HEK293 (cell line): ENCODE measurements at regions not wholly inside any gene's neighbourhood (a gene's known extent, or its start where the extent isn't known, plus 50 kb on each side); places are given as distances from the start of the nearest gene placed in this dataset.
A peak's percentile ranks its signal among the peaks of the same experiment; 100 is the strongest.

ENCODE experiments used
- CTCF ChIA-PET: fragments of 350-600 bp; formaldehyde crosslinking; extraction: SDS; loops from one replicate; lab custom pipeline; 2021; ENCODE audit warnings: antibody characterized with exemption; lab: Yijun Ruan, JAX
- POLR2A ChIA-PET: fragments of 300-600 bp; formaldehyde crosslinking; extraction: SDS; loops from one replicate; lab custom pipeline; 2020; ENCODE audit warnings: antibody characterized with exemption, inconsistent platforms; lab: Yijun Ruan, JAX
- H3K27ac ChIP-seq: fragments of 200-500 bp; sonication (Bioruptor generic); 2 replicates; pipeline ENCODE4 v1.5.1; 2014; ENCODE audit warnings: low read depth, low read length, control low read depth, inconsistent platforms; ENCODE audit errors: extremely low read depth
- H3K36me3 ChIP-seq, 2 experiments: fragments of 200-500 bp in 1 of 2; sonication (Bioruptor generic) in 1 of 2; 1 replicate in 1 of 2; 2 replicates in 1 of 2; pipeline ENCODE4 v1.5.1; 2014 to 2017; ENCODE audit warnings: inconsistent platforms in 2 of 2, low read length in 2 of 2; ENCODE audit not compliant: control insufficient read depth in 2 of 2, insufficient read depth in 1 of 2
- H3K4me1 ChIP-seq: fragments of 200-500 bp; sonication (Bioruptor generic); 2 replicates; pipeline ENCODE4 v1.5.1; 2014; ENCODE audit warnings: mild to moderate bottlenecking, low read length, inconsistent platforms; ENCODE audit not compliant: control insufficient read depth, insufficient read depth
- H3K4me3 ChIP-seq: 2 replicates; pipeline ENCODE4 v1.5.1; 2011; ENCODE audit warnings: low read depth, mild to moderate bottlenecking, control low read depth, low read length, moderate library complexity
- H3K9me3 ChIP-seq: fragments of 200-500 bp; sonication (Bioruptor generic); 2 replicates; pipeline ENCODE4 v1.5.1; 2014; ENCODE audit warnings: low read depth, low read length, inconsistent platforms; ENCODE audit not compliant: control insufficient read depth, insufficient read depth
- BCL11A ChIP-seq: fragments of 450-650 bp; formaldehyde crosslinking; IDR thresholded peaks from 2 replicates; pipeline ENCODE4 v1.5.1; 2016; ENCODE audit warnings: low read depth, missing biosample characterization, missing genetic modification characterization
- CTCF ChIP-seq: fragments of 450-650 bp; formaldehyde crosslinking; IDR thresholded peaks from 2 replicates; pipeline ENCODE4 v1.5.1; 2016; ENCODE audit warnings: missing biosample characterization, missing genetic modification characterization
- KLF10 ChIP-seq: fragments of 450-650 bp; IDR thresholded peaks from 2 replicates; pipeline ENCODE4 v1.5.1; 2018; ENCODE audit warnings: missing biosample characterization, mild to moderate bottlenecking, missing genetic modification characterization
- MEIS1 ChIP-seq: sonication (generic); formaldehyde crosslinking; IDR thresholded peaks from 2 replicates; pipeline ENCODE4 v1.8.1; 2022; ENCODE audit warnings: missing genetic modification reagents, mild to moderate bottlenecking, borderline replicate concordance
- OSR2 ChIP-seq: fragments of 450-650 bp; formaldehyde crosslinking; IDR thresholded peaks from 2 replicates; pipeline ENCODE4 v1.5.1; 2016; ENCODE audit warnings: missing biosample characterization, missing genetic modification characterization
- PRDM1 ChIP-seq: fragments of 450-650 bp; formaldehyde crosslinking; IDR thresholded peaks from 2 replicates; pipeline ENCODE4; 2016; ENCODE audit warnings: missing biosample characterization, missing genetic modification characterization
- PRDM6 ChIP-seq: fragments of 450-650 bp; formaldehyde crosslinking; IDR thresholded peaks from 2 replicates; pipeline ENCODE4 v1.5.1; 2017; ENCODE audit warnings: missing biosample characterization, missing genetic modification characterization
- RBAK ChIP-seq: fragments of 450-650 bp; formaldehyde crosslinking; IDR thresholded peaks from 2 replicates; pipeline ENCODE4 v1.5.1; 2016; ENCODE audit warnings: missing biosample characterization, missing genetic modification characterization
- SP7 ChIP-seq: fragments of 450-650 bp; formaldehyde crosslinking; IDR thresholded peaks from 2 replicates; pipeline ENCODE4 v1.5.1; 2016; ENCODE audit warnings: missing biosample characterization, missing genetic modification characterization
- TRIM28 ChIP-seq: IDR thresholded peaks from 2 replicates; pipeline ENCODE4 v1.6.1; 2011; ENCODE audit warnings: low read length, control low read depth, borderline replicate concordance
- ZBTB10 ChIP-seq: fragments of 450-650 bp; formaldehyde crosslinking; IDR thresholded peaks from 2 replicates; pipeline ENCODE4 v1.5.1; 2016; ENCODE audit warnings: missing biosample characterization, missing genetic modification characterization
- ZBTB17 ChIP-seq: fragments of 450-650 bp; formaldehyde crosslinking; IDR thresholded peaks from 2 replicates; pipeline ENCODE4 v1.5.1; 2016; ENCODE audit warnings: missing biosample characterization, missing genetic modification characterization
- ZFP3 ChIP-seq: fragments of 450-650 bp; formaldehyde crosslinking; IDR thresholded peaks from 2 replicates; pipeline ENCODE4 v1.5.1; 2016; ENCODE audit warnings: low read depth, missing biosample characterization, missing genetic modification characterization
- ZNF114 ChIP-seq: fragments of 450-650 bp; formaldehyde crosslinking; IDR thresholded peaks from 2 replicates; pipeline ENCODE4 v1.5.0; 2017; ENCODE audit warnings: missing biosample characterization, missing genetic modification characterization
- ZNF16 ChIP-seq: fragments of 450-650 bp; formaldehyde crosslinking; IDR thresholded peaks from 2 replicates; pipeline ENCODE4 v1.5.1; 2016; ENCODE audit warnings: low read depth, missing biosample characterization, missing genetic modification characterization
- ZNF169 ChIP-seq: fragments of 450-650 bp; formaldehyde crosslinking; IDR thresholded peaks from 2 replicates; pipeline ENCODE4 v1.5.1; 2016; ENCODE audit warnings: missing biosample characterization, missing genetic modification characterization
- ZNF2 ChIP-seq: fragments of 450-650 bp; formaldehyde crosslinking; IDR thresholded peaks from 2 replicates; pipeline ENCODE4 v1.5.1; 2016; ENCODE audit warnings: missing biosample characterization, missing genetic modification characterization
- ZNF223 ChIP-seq: fragments of 450-650 bp; formaldehyde crosslinking; IDR thresholded peaks from 2 replicates; pipeline ENCODE4 v1.5.1; 2016; ENCODE audit warnings: missing biosample characterization, missing genetic modification characterization
- ZNF280C ChIP-seq: fragments of 450-650 bp; formaldehyde crosslinking; IDR thresholded peaks from 2 replicates; pipeline ENCODE4 v1.5.1; 2016; ENCODE audit warnings: missing biosample characterization, missing genetic modification characterization
- ZNF335 ChIP-seq: fragments of 450-650 bp; formaldehyde crosslinking; conservative IDR thresholded peaks from 2 replicates; pipeline ENCODE4 v1.5.1; 2016; ENCODE audit warnings: missing biosample characterization, missing genetic modification characterization
- ZNF423 ChIP-seq: fragments of 450-650 bp; formaldehyde crosslinking; IDR thresholded peaks from 2 replicates; pipeline ENCODE4 v1.5.1; 2016; ENCODE audit warnings: missing biosample characterization, missing genetic modification characterization
- ZNF580 ChIP-seq: fragments of 450-650 bp; formaldehyde crosslinking; IDR thresholded peaks from 2 replicates; pipeline ENCODE4 v1.5.1; 2016; ENCODE audit warnings: missing biosample characterization, missing genetic modification characterization
- ZNF610 ChIP-seq: fragments of 450-650 bp; formaldehyde crosslinking; IDR thresholded peaks from 2 replicates; pipeline ENCODE4 v1.5.1; 2016; ENCODE audit warnings: missing biosample characterization, missing genetic modification characterization, borderline replicate concordance
- ZNF670 ChIP-seq: fragments of 450-650 bp; formaldehyde crosslinking; IDR thresholded peaks from 2 replicates; pipeline ENCODE4 v1.5.1; 2016; ENCODE audit warnings: missing biosample characterization, missing genetic modification characterization, low read depth

GRCh38 chr5:174337276-174338184 is 292.0 kb downstream of the NSG2 start (continued):
- TF ChIP-seq RBAK (tag by site-specific recombination) (no peak), MEIS1 (CRISPR knock-in tag) (no peak)

- Histone ChIP-seq H3K9me3 (no peaks in the 10 kb centered on the region), H3K4me1 (peaks cover 18% of the 10 kb centered on the region), H3K36me3 (peaks cover 0 to 8% of the 10 kb centered on the region in 2 experiments; a peak in 1 of 3 replicates), H3K27ac (peak overlapping the region; percentile 87), H3K4me3 (peak overlapping the region; percentile 55)
- ChIA-PET POLR2A (interaction anchor here (0.6 to 6.1 kb wide), 9 partner anchors 10 to 1330 kb away, joined by 3 to 27 read pairs (median 5); partner anchors contain the start of gene MSX2), CTCF (interaction anchor here (0.7 to 1.9 kb wide), 6 partner anchors 12 to 81 kb away, joined by 3 to 5 read pairs (median 4); no protein-coding TSS in a partner anchor)
- TF ChIP-seq ZNF670 (tag by site-specific recombination) (no peak), OSR2 (tag by site-specific recombination) (peak; percentile 59), ZNF610 (tag by site-specific recombination) (no peak), ZBTB10 (tag by site-specific recombination) (no peak), CTCF (tag by site-specific recombination) (no peak), SP7 (tag by site-specific recombination) (peak; percentile 85), ZNF580 (tag by site-specific recombination) (no peak), ZNF223 (tag by site-specific recombination) (no peak), KLF10 (tag by site-specific recombination) (no peak), ZNF280C (tag by site-specific recombination) (no peak), TRIM28 (no peak; the same call in 1 of the 2 replicates), ZNF2 (0 out of 2 replicates have a peak, but pooled peaks have one; percentile 18), PRDM1 (tag by site-specific recombination) (no peak), ZNF114 (tag by site-specific recombination) (no peak), ZNF335 (tag by site-specific recombination) (peak; percentile 52; the same call in 1 of the 2 replicates), BCL11A (no peak), ZBTB17 (tag by site-specific recombination) (peak; percentile 40; the same call in 1 of the 2 replicates), ZNF423 (tag by site-specific recombination) (peak; percentile 36; the same call in 1 of the 2 replicates), ZNF16 (no peak), ZNF169 (tag by site-specific recombination) (no peak), PRDM6 (tag by site-specific recombination) (peak; percentile 79; the same call in 1 of the 2 replicates), ZFP3 (tag by site-specific recombination) (no peak)
Observed at GRCh38 chr5:174338185-174339010, 292.9 kb downstream of the NSG2 start.
